DMS153 treated with DMSO at 0.1 percent for 48 hours (cell line): ENCODE measurements at regions not wholly inside any gene's neighbourhood (a gene's known extent, or its start where the extent isn't known, plus 50 kb on each side); places are given as distances from the start of the nearest gene placed in this dataset.

Experiments
- DNase-seq: peaks from one replicate; lab custom pipeline; 2025; ENCODE audit not compliant: unreplicated experiment; lab: John Stamatoyannopoulos, UW

- DNase-seq = no peak
Observed at GRCh38 chr5:4363045-4363444, 767.4 kb downstream of the IRX1 start.

GRCh38 chr5:4366628-4367027, 771.0 kb downstream of the IRX1 start:
- no peak for DNase-seq

- DNase-seq = no peak
Observed at GRCh38 chr5:4370218-4370617, 769.9 kb upstream of the ADAMTS16 start.

GRCh38 chr5:4372481-4372880, 767.6 kb upstream of the ADAMTS16 start:
- no peak for DNase-seq

- DNase-seq = no peak
Observed at GRCh38 chr5:4373051-4373820, 766.9 kb upstream of the ADAMTS16 start.

GRCh38 chr5:4374866-4375265, 765.3 kb upstream of the ADAMTS16 start:
- DNase-seq = no peak

- no peak for DNase-seq
Observed at GRCh38 chr5:4375640-4376039, 764.5 kb upstream of the ADAMTS16 start.

- no peak for DNase-seq
Observed at GRCh38 chr5:4383102-4383501, 757.0 kb upstream of the ADAMTS16 start.

GRCh38 chr5:4383518-4384198, 756.5 kb upstream of the ADAMTS16 start:
- no peak for DNase-seq

GRCh38 chr5:4384649-4385048, 755.5 kb upstream of the ADAMTS16 start:
- no peak for DNase-seq

- no peak for DNase-seq
Observed at GRCh38 chr5:4386152-4386551, 754.0 kb upstream of the ADAMTS16 start.

- DNase-seq = no peak
Observed at GRCh38 chr5:4387290-4387689, 752.8 kb upstream of the ADAMTS16 start.

GRCh38 chr5:4395752-4396151, 744.4 kb upstream of the ADAMTS16 start:
- no peak for DNase-seq

GRCh38 chr5:4405614-4406219, 734.4 kb upstream of the ADAMTS16 start:
- no peak for DNase-seq

GRCh38 chr5:4410151-4410550, 730.0 kb upstream of the ADAMTS16 start:
- DNase-seq = no peak

GRCh38 chr5:4411664-4412063, 728.5 kb upstream of the ADAMTS16 start:
- no peak for DNase-seq

GRCh38 chr5:4413996-4414395, 726.1 kb upstream of the ADAMTS16 start:
- no peak for DNase-seq

- DNase-seq = no peak
Observed at GRCh38 chr5:4418084-4418483, 722.0 kb upstream of the ADAMTS16 start.

- DNase-seq = no peak
Observed at GRCh38 chr5:4419281-4419680, 720.8 kb upstream of the ADAMTS16 start.

- DNase-seq = no peak
Observed at GRCh38 chr5:4420177-4420576, 720.0 kb upstream of the ADAMTS16 start.

- no peak for DNase-seq
Observed at GRCh38 chr5:4420681-4421080, 719.4 kb upstream of the ADAMTS16 start.

GRCh38 chr5:4422247-4422646, 717.9 kb upstream of the ADAMTS16 start:
- no peak for DNase-seq
